22Rv1 (cell line): ENCODE measurements at regions not wholly inside any gene's neighbourhood (a gene's known extent, or its start where the extent isn't known, plus 50 kb on each side); places are given as distances from the start of the nearest gene placed in this dataset.

Experiments
- H3K27ac ChIP-seq: fragments of 450-650 bp; 2 replicates; pipeline ENCODE4 v1.5.1; 2017
- CTCF ChIP-seq: fragments of 450-650 bp; IDR thresholded peaks from 2 replicates; pipeline ENCODE4 v1.5.1; 2017; ENCODE audit warnings: mild to moderate bottlenecking
- ZFX ChIP-seq: fragments of 450-650 bp; IDR thresholded peaks from 2 replicates; pipeline ENCODE4 v1.6.1; 2017; ENCODE audit warnings: antibody characterized with exemption, borderline replicate concordance

- TF ChIP-seq ZFX (no peak), CTCF (no peak)
- no peak overlapping the region for H3K27ac ChIP-seq
Measured at GRCh38 chr3:153320585-153321128, 158.6 kb downstream of the RAP2B start.

- no peak overlapping the region for H3K27ac ChIP-seq
Measured at GRCh38 chr3:153328690-153329089, 166.7 kb downstream of the RAP2B start.

GRCh38 chr3:153330901-153331300 is 168.9 kb downstream of the RAP2B start:
- H3K27ac ChIP-seq: no peak overlapping the region
- TF ChIP-seq CTCF (no peak), ZFX (no peak)

More at GRCh38 chr3:153328690-153329089, 166.7 kb downstream of the RAP2B start:
- no peak for TF ChIP-seq CTCF
- no peak for TF ChIP-seq ZFX

GRCh38 chr3:153331676-153332075 is 169.7 kb downstream of the RAP2B start:
- H3K27ac ChIP-seq: no peak overlapping the region
- TF ChIP-seq CTCF (no peak), ZFX (no peak)

GRCh38 chr3:153334558-153334957 is 172.5 kb downstream of the RAP2B start:
- TF ChIP-seq CTCF (no peak), ZFX (no peak)
- no peak overlapping the region for H3K27ac ChIP-seq

- TF ChIP-seq ZFX (no peak), CTCF (no peak)
Measured at GRCh38 chr3:153337369-153337768, 175.3 kb downstream of the RAP2B start.

GRCh38 chr3:153338487-153338886 is 176.5 kb downstream of the RAP2B start:
- TF ChIP-seq ZFX (no peak), CTCF (no peak)
- H3K27ac ChIP-seq: no peak overlapping the region

More at GRCh38 chr3:153337369-153337768, 175.3 kb downstream of the RAP2B start:
- no peak overlapping the region for H3K27ac ChIP-seq
